Upper lobe of left lung (tissue), 6 donors: ENCODE measurements at regions not wholly inside any gene's neighbourhood (a gene's known extent, or its start where the extent isn't known, plus 50 kb on each side); places are given as distances from the start of the nearest gene placed in this dataset.

Experiments used
- ATAC-seq, 2 donors: fragments of 200-7000 bp; cut with Tn5 transposase; one replicate each; pipeline ENCODE4 v1.9.1; 2022; ENCODE audit warnings: mild to moderate bottlenecking in 2 of 2, moderate library complexity in 2 of 2; ENCODE audit not compliant: low FRiP score in 2 of 2
- DNase-seq, 2 donors: peaks; one replicate each; pipeline ENCODE4 v3.0.0-alpha.2; 2019 to 2020
- H3K27ac ChIP-seq, 4 donors: fragments of 200-600 bp; sonication (generic); one replicate each; pipeline ENCODE4 v1.5.1; 2016 to 2019
- H3K27me3 ChIP-seq, 4 donors: fragments of 200-600 bp; sonication (generic); one replicate each; pipeline ENCODE4 v1.5.1; 2017 to 2019
- H3K36me3 ChIP-seq, 4 donors: fragments of 200-600 bp; sonication (generic); one replicate each; pipeline ENCODE4 v1.5.1; 2016 to 2019
- H3K4me1 ChIP-seq, 4 donors: fragments of 200-600 bp; sonication (generic); one replicate each; pipeline ENCODE4 v1.5.1; 2018 to 2019
- H3K4me3 ChIP-seq, 4 donors: fragments of 200-600 bp; sonication (generic); one replicate each; pipeline ENCODE4 v1.5.1; 2017 to 2019; ENCODE audit warnings: mild to moderate bottlenecking in 2 of 4, moderate library complexity in 1 of 4
- H3K9me3 ChIP-seq, 4 donors: fragments of 200-600 bp; sonication (generic); one replicate each; pipeline ENCODE4 v1.5.1; 2018 to 2019
- CTCF ChIP-seq, 6 experiments: fragments of 450-650 bp in 4 of 6; fragments of 200-600 bp in 2 of 6; sonication (generic) in 2 of 6; IDR thresholded peaks; one replicate each; pipeline ENCODE4 v1.5.1; 2016 to 2019; ENCODE audit warnings: antibody characterized with exemption in 6 of 6
- EP300 ChIP-seq, 4 donors: sonication (generic); formaldehyde crosslinking; IDR thresholded peaks; one replicate each; pipeline ENCODE4 v1.5.1; 2017; ENCODE audit warnings: antibody characterized with exemption in 4 of 4, control low read depth in 2 of 4
- POLR2A ChIP-seq, 4 donors: fragments of 450-650 bp; IDR thresholded peaks; one replicate each; pipeline ENCODE4 v1.5.1; 2016 to 2017; ENCODE audit warnings: antibody characterized with exemption in 4 of 4, mild to moderate bottlenecking in 2 of 4
- POLR2AphosphoS5 ChIP-seq, 2 donors: sonication (generic); formaldehyde crosslinking; IDR thresholded peaks; one replicate each; pipeline ENCODE4 v1.5.1; 2017; ENCODE audit warnings: antibody characterized with exemption in 2 of 2
- WGBS, 2 donors: methylation state at CpG; one replicate each; pipeline ENCODE4 v1.1.5; 2017 to 2018; 5-methylcytosine and 5-hydroxymethylcytosine counted together
- donor health status: DM: no; HTN: no; CAD: no; lungs with moderate emphysema.
- donor health status: DM: no; HTN: yes; CAD: no; lungs with severe emphysema.

- H3K9me3 ChIP-seq: peaks cover 0 to 2% (median 0%) of the 10 kb centered on the region in 4 donors
- H3K36me3 ChIP-seq: no peaks in the 10 kb centered on the region
- no peak for TF ChIP-seq POLR2AphosphoS5 (IDR thresholded peaks at IDR 0.05)
- TF ChIP-seq POLR2A (IDR thresholded peaks at IDR 0.05): no peak
- no peak for TF ChIP-seq CTCF (IDR thresholded peaks at IDR 0.05)
- TF ChIP-seq EP300 (IDR thresholded peaks at IDR 0.05): no peak
- H3K27ac ChIP-seq: peak overlapping the region in 2 of 4 donors; percentile 15 to 28
- ATAC-seq: no peak
- DNase-seq: no peak
- no peak overlapping the region for H3K4me3 ChIP-seq
- WGBS, 2 donors: 54 to 55% methylated on average over 6 of the region's 6 CpGs
- H3K27me3 ChIP-seq: no peaks in the 10 kb centered on the region
- H3K4me1 ChIP-seq: peaks cover 0 to 7% (median 0%) of the 10 kb centered on the region in 4 donors
These were observed 260.1 kb upstream of the FAM98A start for GRCh38 chr2:33859176-33859575.

- peaks cover 0 to 22% (median 10%) of the 10 kb centered on the region in 4 donors for H3K9me3 ChIP-seq
- H3K36me3 ChIP-seq: no peaks in the 10 kb centered on the region
- WGBS, 2 donors: 87 to 93% methylated on average over 2 of the region's 2 CpGs
- TF ChIP-seq POLR2AphosphoS5 (IDR thresholded peaks at IDR 0.05) (no peak), EP300 (IDR thresholded peaks at IDR 0.05) (no peak), CTCF (IDR thresholded peaks at IDR 0.05) (no peak), POLR2A (IDR thresholded peaks at IDR 0.05) (no peak)
- DNase-seq: no peak
- no peaks in the 10 kb centered on the region for H3K4me1 ChIP-seq
- H3K4me3 ChIP-seq: no peak overlapping the region
- no peak for ATAC-seq
- H3K27me3 ChIP-seq: no peaks in the 10 kb centered on the region
- no peak overlapping the region for H3K27ac ChIP-seq
These were observed 249.4 kb upstream of the FAM98A start for GRCh38 chr2:33848486-33848885.

GRCh38 chr2:33839791-33840190, 240.7 kb upstream of the FAM98A start:
- Histone ChIP-seq H3K27me3 (no peaks in the 10 kb centered on the region), H3K27ac (no peak overlapping the region), H3K36me3 (no peaks in the 10 kb centered on the region), H3K4me3 (no peak overlapping the region), H3K4me1 (no peaks in the 10 kb centered on the region), H3K9me3 (peaks cover 0 to 5% (median 0%) of the 10 kb centered on the region in 4 donors)
- no peak for TF ChIP-seq EP300 (IDR thresholded peaks at IDR 0.05)
- TF ChIP-seq POLR2AphosphoS5 (IDR thresholded peaks at IDR 0.05): no peak
- no peak for TF ChIP-seq CTCF (IDR thresholded peaks at IDR 0.05)
- no peak for TF ChIP-seq POLR2A (IDR thresholded peaks at IDR 0.05)
- 90 to 92% methylated on average over 6 to 7 of the region's 7 CpGs for WGBS, 2 donors
- no peak for ATAC-seq
- no peak for DNase-seq

- Histone ChIP-seq H3K4me3 (no peak overlapping the region), H3K9me3 (peaks cover 0 to 5% (median 0%) of the 10 kb centered on the region in 4 donors), H3K27ac (no peak overlapping the region), H3K4me1 (no peaks in the 10 kb centered on the region), H3K27me3 (no peaks in the 10 kb centered on the region), H3K36me3 (no peaks in the 10 kb centered on the region)
- ATAC-seq: no peak
- TF ChIP-seq CTCF (IDR thresholded peaks at IDR 0.05): no peak
- TF ChIP-seq POLR2AphosphoS5 (IDR thresholded peaks at IDR 0.05): no peak
- no peak for TF ChIP-seq EP300 (IDR thresholded peaks at IDR 0.05)
- TF ChIP-seq POLR2A (IDR thresholded peaks at IDR 0.05): no peak
- 91 to 92% methylated on average over 5 of the region's 5 CpGs for WGBS, 2 donors
- DNase-seq: no peak
These were observed 237.5 kb upstream of the FAM98A start for GRCh38 chr2:33836628-33837027.

GRCh38 chr2:33835911-33836310, 236.8 kb upstream of the FAM98A start:
- Histone ChIP-seq H3K36me3 (no peaks in the 10 kb centered on the region), H3K4me1 (no peaks in the 10 kb centered on the region), H3K9me3 (peaks cover 0 to 5% (median 0%) of the 10 kb centered on the region in 4 donors), H3K4me3 (no peak overlapping the region), H3K27ac (no peak overlapping the region), H3K27me3 (no peaks in the 10 kb centered on the region)
- ATAC-seq (no peak), DNase-seq (no peak)
- WGBS, 2 donors: 94 to 100% methylated on average over 1 of the region's 1 CpG
- TF ChIP-seq POLR2A (IDR thresholded peaks at IDR 0.05) (no peak), POLR2AphosphoS5 (IDR thresholded peaks at IDR 0.05) (no peak)
